ENCODE measurements at regions not wholly inside any gene's neighbourhood (a gene's known extent, or its start where the extent isn't known, plus 50 kb on each side); places are given as distances from the start of the nearest gene placed in this dataset.

DNA sequence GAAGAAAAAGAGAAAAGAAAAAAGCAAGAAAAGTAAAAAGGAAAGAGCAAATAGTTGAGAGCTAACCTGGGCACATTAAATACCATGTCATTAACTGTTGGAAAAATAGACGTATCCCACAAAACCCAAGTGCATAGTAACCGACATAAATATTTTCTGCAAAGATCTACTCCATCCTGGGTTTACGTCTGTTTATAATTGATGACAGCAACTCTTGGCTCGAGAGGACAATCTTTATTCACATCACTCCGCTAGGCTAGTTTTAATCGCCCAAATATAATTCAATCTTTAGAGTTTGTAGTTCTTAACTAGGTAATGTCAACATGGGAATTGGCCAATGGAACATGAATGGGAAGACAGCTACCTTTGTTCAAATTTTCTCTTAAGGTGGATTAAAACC is 321.7 kb upstream of the TNC start:
- TF ChIP-seq, protein P1, sequence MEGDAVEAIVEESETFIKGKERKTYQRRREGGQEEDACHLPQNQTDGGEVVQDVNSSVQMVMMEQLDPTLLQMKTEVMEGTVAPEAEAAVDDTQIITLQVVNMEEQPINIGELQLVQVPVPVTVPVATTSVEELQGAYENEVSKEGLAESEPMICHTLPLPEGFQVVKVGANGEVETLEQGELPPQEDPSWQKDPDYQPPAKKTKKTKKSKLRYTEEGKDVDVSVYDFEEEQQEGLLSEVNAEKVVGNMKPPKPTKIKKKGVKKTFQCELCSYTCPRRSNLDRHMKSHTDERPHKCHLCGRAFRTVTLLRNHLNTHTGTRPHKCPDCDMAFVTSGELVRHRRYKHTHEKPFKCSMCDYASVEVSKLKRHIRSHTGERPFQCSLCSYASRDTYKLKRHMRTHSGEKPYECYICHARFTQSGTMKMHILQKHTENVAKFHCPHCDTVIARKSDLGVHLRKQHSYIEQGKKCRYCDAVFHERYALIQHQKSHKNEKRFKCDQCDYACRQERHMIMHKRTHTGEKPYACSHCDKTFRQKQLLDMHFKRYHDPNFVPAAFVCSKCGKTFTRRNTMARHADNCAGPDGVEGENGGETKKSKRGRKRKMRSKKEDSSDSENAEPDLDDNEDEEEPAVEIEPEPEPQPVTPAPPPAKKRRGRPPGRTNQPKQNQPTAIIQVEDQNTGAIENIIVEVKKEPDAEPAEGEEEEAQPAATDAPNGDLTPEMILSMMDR (IDR thresholded peaks at IDR 0.05), result no peak
- no peaks in the 10 kb centered on the region for H3K9me3 ChIP-seq
- H3K4me1 ChIP-seq (ENCODE audit: control insufficient read depth in 1 of 2, low read depth in 2 of 2), result peaks cover 13 to 28% of the 10 kb centered on the region in 2 donors
- ATAC-seq (ENCODE audit: insufficient number of reproducible peaks, low FRiP score, low read depth), result no peak
- no peak for DNase-seq (ENCODE audit: low spot score)
- H3K27me3 ChIP-seq (replicated peaks; ENCODE audit: insufficient read depth), result no peaks in the 10 kb centered on the region
- no peaks in the 10 kb centered on the region for H3K36me3 ChIP-seq
- H3K4me3 ChIP-seq, result no peak overlapping the region
- no peak overlapping the region for H3K27ac ChIP-seq

DNA sequence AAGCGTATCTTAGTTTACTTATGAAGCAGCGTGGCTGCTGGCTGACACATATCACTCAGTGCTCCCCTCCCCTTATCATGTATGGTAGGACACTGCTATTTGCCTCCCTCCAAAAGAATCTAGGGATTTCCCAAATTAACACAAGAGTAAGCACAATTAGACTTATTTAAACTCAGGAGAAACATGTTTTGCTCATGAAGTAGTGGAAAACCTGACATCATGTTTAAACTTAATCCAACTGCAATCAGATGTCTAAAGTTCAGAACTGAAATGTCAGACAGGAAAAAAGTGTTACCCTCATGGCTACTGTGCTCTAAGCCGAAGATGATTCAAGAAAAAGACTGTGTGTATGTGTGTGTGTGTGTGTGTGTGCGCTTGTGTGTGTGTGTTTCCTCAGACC is 324.1 kb upstream of the TNC start:
- Histone ChIP-seq H3K4me3 (no peak overlapping the region), H3K27ac (peak overlapping the region; percentile 66 to 71), H3K27me3 (replicated peaks; ENCODE audit: insufficient read depth) (no peaks in the 10 kb centered on the region), H3K9me3 (no peaks in the 10 kb centered on the region), H3K36me3 (no peaks in the 10 kb centered on the region), H3K4me1 (ENCODE audit: control insufficient read depth in 1 of 2, low read depth in 2 of 2) (peaks cover 20 to 42% of the 10 kb centered on the region in 2 donors)
- peak; percentile 97 for ATAC-seq (ENCODE audit: insufficient number of reproducible peaks, low FRiP score, low read depth)
- DNase-seq (ENCODE audit: low spot score), result no peak
- TF ChIP-seq, protein P1 (IDR thresholded peaks at IDR 0.05), result no peak

DNA sequence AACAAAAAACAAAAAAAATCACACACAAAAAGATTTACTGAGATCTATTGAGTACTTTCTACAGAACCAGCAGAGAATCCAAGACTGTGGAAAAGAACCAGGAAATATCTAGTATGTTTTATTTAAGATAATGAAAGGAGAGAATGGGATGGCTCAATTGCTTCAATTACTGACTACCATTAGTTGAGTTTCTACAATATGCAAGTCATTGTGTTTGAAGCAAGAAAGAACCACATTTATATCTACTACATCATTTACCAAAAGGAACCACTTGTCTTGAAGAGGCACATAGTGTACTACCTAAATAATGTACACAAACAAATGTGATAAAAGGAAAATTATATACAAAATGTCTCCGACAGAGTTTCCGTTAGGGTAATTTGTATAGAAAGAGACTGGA is 325.9 kb upstream of the TNC start:
- TF ChIP-seq, protein P1 (IDR thresholded peaks at IDR 0.05), result no peak
- Histone ChIP-seq H3K27ac (peak overlapping the region; percentile 42 to 66), H3K4me3 (no peak overlapping the region), H3K9me3 (no peaks in the 10 kb centered on the region), H3K27me3 (replicated peaks; ENCODE audit: insufficient read depth) (no peaks in the 10 kb centered on the region), H3K36me3 (no peaks in the 10 kb centered on the region), H3K4me1 (ENCODE audit: control insufficient read depth in 1 of 2, low read depth in 2 of 2) (peaks cover 20 to 42% of the 10 kb centered on the region in 2 donors)
- ATAC-seq (ENCODE audit: insufficient number of reproducible peaks, low FRiP score, low read depth), result no peak
- no peak for DNase-seq (ENCODE audit: low spot score)

DNA sequence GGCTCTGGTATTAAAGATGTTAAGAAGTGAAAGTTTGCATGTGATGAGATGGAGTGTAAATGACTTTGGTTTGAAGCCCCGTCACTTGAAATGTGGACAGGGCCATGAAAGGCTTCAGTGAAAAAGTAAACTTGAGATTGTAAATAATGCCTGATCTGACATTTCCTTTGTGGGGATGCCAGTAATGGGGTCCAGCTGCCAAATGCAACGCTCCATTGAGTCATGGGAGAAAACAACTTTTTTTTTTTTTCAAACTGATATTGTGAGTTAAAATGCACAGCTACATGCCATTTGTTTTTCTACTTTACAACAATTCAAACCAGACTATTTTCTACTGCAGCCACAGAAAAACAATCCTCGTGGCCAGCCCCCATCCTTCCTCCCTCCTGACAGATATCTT is 327.0 kb upstream of the TNC start:
- Histone ChIP-seq H3K9me3 (no peaks in the 10 kb centered on the region), H3K27me3 (replicated peaks; ENCODE audit: insufficient read depth) (no peaks in the 10 kb centered on the region), H3K4me1 (ENCODE audit: control insufficient read depth in 1 of 2, low read depth in 2 of 2) (peaks cover 20 to 42% of the 10 kb centered on the region in 2 donors), H3K27ac (peak overlapping the region; percentile 55 to 66), H3K36me3 (no peaks in the 10 kb centered on the region), H3K4me3 (peak overlapping the region; percentile 2)
- TF ChIP-seq, protein P1 (IDR thresholded peaks at IDR 0.05), result no peak
- ATAC-seq (ENCODE audit: insufficient number of reproducible peaks, low FRiP score, low read depth), result no peak
- no peak for DNase-seq (ENCODE audit: low spot score)

DNA sequence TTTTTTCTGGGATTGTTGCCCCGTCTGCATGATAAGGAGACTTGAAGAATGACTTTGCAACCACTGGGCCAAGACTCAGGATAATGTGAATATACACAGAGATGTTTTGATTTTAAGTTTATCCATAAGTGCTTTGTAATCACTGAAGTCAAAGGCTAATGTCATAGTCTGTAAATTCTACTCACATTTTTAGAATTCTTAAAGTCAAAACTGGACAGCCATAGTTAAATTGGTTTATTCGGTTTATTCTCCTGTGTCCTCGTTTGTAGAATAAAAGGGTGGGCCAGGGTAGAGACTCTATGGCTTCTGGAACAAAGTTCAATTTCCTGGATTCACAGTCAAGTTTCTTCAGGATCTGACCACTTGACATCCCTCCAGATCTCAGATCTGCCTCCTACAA is 327.7 kb upstream of the TNC start:
- no peak for ATAC-seq (ENCODE audit: insufficient number of reproducible peaks, low FRiP score, low read depth)
- Histone ChIP-seq H3K4me1 (ENCODE audit: control insufficient read depth in 1 of 2, low read depth in 2 of 2) (peaks cover 20 to 42% of the 10 kb centered on the region in 2 donors), H3K9me3 (no peaks in the 10 kb centered on the region), H3K36me3 (no peaks in the 10 kb centered on the region), H3K27ac (peak overlapping the region; percentile 55 to 66), H3K4me3 (no peak overlapping the region), H3K27me3 (replicated peaks; ENCODE audit: insufficient read depth) (no peaks in the 10 kb centered on the region)
- no peak for DNase-seq (ENCODE audit: low spot score)
- TF ChIP-seq, protein P1 (IDR thresholded peaks at IDR 0.05), result no peak

Data from thoracic aorta (tissue), 2 donors.